Activated CD4-positive, alpha-beta T cell treated with anti-CD3 and anti-CD28 coated beads, Interleukin-2, amount 50 U/mL, for 24 hours (primary cell): ENCODE measurements at regions not wholly inside any gene's neighbourhood (a gene's known extent, or its start where the extent isn't known, plus 50 kb on each side); places are given as distances from the start of the nearest gene placed in this dataset.
"Not testable (repeated sequence)": the region's sequence is repeated elsewhere in the genome, so short reads cannot be mapped to it uniquely, and the experiment has no call there.

ENCODE experiments used
- DNase-seq, 2 donors: peaks; one replicate each; pipeline ENCODE4 v3.0.0-alpha.2; 2020; ENCODE audit warnings: low read depth in 1 of 2, low spot score in 1 of 2

DNA sequence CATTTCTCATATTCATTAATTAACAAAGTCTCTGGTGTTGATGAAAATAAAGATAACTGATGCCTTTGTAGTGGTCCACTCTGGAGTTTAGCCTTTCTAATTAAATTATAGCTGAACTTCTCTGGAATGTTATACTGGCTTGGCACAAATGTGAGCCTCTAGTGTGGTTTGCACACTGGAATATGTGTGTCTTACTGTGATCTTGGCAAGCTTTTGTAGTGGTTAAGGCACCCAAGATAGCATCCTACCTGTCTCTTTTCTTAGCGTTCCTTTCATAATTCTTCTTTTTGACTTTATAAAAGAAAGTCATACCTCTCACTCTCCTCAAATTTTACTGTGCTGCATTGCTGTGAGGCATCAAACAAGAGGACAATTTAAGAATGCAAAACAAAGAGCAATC, 107.4 kb downstream of the UTRN start:
- DNase-seq: no peak

DNA sequence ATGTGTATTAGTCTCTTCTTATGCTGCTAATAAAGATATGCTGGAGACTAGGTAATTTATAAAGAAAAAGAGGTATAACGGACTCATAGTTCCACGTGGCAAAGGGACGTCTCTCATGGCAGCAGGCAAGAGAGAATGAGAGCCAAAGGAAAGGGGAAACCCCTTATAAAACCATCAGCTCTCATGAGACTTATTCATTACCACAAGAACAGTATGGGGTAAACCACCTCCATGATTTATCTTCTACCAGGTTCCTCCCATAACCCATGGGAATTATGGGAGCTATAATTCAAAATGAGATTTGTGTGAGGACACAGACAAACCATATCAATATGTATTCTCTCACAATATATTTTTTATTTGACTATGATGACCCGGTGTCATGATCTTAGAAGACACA, 109.1 kb downstream of the UTRN start:
- no peak for DNase-seq

DNA sequence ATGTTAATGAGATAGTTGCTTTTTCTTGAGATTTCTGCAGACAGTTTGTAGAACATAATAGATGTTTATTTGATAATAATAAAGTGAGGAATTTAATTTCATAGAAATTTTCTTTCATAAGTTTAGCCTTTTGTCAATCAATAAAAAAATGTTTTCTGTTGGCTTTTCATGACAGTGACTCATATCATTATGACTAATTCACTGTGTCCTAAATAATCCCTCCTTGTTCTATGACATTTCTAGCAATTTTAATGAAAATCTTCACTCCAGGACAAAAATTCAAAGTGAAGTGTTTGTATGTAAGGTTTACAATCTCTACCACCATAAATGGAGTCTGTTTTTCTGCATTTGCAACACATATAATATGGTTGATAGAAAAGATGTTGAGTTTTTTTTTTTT, 109.9 kb downstream of the UTRN start:
- no peak for DNase-seq

- DNase-seq: no peak
Measured at GRCh38 chr6:144395826-144396225, 110.7 kb downstream of the UTRN start.

- DNase-seq: no peak
Measured at GRCh38 chr6:144397141-144397540, 112.0 kb downstream of the UTRN start.

DNA sequence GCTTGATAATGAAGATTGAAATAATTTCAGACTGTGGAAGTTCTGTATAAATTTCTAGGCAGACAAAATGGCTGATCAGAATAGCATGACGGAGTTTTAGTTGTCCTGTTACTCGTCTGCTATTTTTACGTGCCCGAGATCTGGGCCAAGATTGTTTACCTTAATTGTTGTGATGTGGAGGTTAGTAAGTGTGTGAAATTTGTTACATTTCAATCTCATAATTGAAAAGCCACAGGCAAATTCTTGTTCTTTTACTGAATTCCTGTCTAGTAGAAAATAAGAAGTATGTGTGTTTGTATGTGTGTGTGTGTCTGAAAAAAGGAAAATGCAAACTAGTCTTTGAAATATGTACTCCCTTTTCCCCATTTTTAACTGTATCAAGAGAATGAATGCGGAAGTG, 115.2 kb downstream of the UTRN start:
- DNase-seq: no peak

GRCh38 chr6:144401736-144402733, 116.9 kb downstream of the UTRN start:
- DNase-seq: no peak

DNA sequence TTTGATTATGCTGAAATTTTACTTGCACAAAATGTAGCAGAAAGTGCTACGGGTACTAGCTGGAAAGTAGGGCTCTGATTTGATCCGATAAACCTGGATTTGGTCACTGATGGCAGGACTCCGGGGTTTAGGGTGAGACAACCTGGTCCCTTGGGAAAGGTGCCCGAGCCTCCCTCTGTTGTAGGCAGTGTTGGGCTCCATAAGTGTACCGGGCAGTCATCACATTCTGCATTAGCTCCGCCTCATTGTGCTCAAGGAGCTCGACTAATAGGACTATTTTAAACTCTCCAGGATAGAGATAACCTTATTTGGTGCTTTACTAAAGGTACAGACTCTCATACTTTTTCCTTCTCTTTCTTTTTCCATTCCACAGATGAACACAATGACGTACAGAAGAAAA, 117.6 kb downstream of the UTRN start:
- DNase-seq: no peak

- no peak for DNase-seq
Measured at GRCh38 chr6:144405163-144405562, 120.0 kb downstream of the UTRN start.

DNA sequence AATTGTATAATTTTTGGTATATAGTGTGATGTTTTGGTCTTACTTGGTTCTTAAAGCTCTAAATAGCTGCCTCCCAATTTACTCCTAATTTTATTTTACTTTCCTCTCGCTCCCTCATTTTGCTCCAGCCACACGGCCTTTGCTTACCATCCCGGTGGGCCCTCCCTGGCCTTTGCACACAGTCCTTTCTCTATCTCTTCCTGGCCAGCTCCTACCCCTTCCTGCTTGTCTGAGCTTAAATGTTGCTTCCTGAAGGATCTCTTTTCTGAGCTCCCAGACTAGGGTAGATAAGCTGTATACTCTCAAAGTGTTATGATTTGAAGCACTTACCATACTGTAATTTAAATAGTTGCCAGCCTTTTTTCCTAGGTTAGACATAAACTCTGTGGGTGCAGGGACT, 121.7 kb downstream of the UTRN start:
- DNase-seq: no peak

DNA sequence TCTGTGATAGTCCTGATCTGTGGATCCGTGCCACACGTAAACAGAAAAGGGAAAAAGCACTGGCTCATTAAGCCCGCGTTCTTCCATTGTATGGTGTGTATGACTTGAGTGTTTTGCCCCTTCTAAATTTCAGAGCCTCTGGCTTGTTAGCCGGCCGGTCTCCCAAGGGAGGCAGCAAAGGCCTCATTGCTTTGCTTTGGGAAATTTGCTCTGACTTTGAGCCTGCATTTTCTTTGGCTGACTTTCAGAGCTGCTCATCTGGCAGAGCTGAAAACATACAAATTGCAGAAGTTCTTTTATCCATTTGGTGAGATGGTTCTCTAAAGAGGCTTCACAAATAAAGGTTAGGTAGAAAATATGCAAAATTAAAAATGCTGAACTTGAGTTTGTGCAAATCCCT, 123.0 kb downstream of the UTRN start:
- no peak for DNase-seq

DNA sequence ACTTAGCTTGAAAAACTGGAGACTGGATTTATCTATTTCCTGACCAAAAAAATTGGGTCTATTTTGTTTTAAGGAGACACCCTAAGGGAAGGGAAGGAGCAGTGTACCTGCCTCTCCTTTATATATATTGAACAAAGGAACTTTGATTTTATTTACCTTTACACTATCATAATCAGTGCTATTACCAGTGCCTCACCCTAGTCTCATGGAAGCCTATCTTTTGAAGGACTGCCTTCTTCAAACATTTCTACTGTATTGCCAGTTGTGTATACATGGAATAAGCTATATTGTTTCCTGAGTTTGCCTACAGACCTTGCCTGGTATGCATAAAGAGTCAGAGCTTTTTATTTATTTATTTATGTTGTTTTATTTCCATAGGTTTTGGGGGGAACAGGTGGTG, 124.9 kb downstream of the UTRN start:
- DNase-seq: no peak

GRCh38 chr6:144410574-144410973, 125.4 kb downstream of the UTRN start:
- DNase-seq: not testable (repeated sequence)

DNA sequence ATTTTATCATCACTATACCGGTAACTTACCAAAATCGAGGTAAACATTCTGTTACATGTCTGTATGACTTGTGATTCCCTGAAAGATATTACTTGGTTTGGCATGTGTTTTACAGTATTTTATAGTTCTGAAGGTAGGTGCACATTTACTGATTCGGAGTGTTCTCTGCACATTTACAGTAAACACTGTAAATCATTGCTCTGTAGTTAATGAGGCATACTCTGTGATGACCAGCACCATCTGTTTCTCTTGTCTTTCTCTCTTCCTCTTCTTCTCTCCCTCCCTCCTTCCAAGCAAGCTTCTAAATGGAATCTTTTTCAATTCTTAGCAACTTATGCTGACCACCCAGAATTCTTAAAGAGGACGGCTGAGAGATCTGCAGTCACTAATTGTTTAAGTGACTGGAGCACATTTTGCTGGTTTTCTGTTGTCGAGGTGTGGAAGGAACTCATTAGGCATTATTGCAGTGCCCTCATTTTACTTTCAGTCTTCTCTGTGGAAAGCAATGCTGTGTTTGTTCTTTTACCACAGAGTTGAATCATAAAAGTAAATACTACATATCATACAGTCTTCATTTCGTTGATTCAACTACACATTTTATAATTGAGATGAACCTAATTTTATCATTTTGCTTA, 126.5 kb downstream of the UTRN start:
- DNase-seq: no peak

- DNase-seq: no peak
Measured at GRCh38 chr6:144413418-144413817, 128.3 kb downstream of the UTRN start.

- no peak for DNase-seq
Measured at GRCh38 chr6:144415014-144415413, 129.9 kb downstream of the UTRN start.

GRCh38 chr6:144415835-144416237, 130.7 kb downstream of the UTRN start:
- no peak for DNase-seq

DNA sequence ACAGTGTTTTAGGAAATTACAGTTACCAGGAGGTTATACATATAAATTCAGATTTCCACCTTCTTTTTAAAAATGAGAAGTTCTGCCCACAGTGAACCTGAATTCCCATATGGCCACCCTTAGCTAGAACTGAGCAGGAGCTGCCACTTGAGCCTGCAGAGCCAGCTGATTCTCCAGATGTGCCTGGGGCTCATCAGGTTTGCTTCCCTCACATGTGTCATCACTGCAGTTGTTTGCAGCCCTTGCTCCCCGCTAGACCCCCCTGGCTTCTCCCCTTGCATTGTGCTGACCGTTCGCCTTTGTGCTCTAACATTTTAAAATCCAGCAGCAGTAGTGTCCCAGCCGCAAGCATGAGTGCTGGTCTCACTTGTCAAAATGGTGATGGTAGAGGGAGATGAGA, 131.1 kb downstream of the UTRN start:
- DNase-seq: no peak

DNA sequence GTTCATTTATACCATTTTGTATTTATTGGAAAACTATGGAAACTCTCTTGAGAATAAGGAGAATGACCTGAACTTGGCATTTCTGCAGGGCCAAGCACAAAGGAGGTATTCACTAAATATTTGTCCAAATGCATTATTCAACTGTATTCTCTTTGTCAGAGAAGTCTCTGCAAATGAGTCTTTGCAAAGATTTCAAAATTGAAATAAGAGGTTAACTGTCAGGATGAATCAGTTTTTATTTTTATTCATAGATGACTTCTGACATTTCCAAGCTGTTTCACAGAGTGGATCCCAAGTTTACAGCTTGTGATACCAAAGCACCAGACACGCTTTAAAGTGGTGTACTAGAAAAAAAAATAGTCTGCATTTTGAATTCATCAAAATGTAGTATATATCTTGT, 131.6 kb downstream of the UTRN start:
- no peak for DNase-seq

GRCh38 chr6:144417681-144418080, 132.5 kb downstream of the UTRN start:
- no peak for DNase-seq

DNA sequence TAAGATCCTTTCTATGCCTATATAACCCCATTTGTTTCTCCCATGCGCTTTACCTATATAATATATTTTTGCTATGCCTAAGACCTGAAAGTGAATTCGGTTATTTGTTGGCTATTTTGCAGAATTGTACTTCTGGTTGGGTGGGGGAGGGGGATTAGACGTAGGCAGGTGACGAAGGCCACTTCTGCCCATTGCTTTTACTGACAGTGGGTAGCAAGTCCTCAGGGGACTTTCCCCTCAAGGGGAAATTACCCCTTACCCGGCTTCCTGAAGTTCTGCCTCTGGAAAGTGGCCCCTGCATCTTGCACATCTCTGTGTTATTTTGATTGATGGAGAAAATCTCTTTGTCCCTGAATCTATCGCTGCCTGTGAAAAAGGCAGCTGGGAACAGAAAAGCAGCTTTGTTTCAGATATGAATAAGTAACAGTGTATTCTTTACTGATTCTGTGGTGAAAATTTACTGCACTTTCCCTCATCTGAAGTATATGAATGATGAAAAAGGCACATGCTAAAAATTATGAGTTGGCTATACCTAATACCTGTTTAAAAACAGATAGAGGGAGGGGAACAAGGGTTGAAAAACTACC, 133.9 kb downstream of the UTRN start:
- no peak for DNase-seq

DNA sequence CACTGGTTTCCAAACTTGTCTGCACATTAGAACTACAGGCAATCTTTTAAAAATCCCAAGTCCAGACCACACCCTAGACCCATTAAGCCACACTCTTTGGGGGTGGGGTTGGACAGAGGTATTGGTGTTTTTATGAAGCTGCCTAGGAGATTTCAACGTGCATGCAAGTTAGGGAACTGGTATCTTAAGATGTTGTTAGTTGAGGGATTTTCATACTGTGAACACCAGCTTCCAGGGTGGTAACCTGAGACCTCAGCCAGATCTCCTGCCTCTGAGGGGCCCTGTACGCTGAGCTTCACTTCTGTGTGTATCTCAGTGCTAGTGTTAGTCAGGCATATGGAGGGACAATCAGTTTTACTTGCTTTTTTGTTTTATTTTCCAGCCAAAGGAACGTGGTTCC, 138.0 kb downstream of the UTRN start:
- no peak for DNase-seq
